Endothelial cell of umbilical vein (primary cell): ENCODE measurements at regions not wholly inside any gene's neighbourhood (a gene's known extent, or its start where the extent isn't known, plus 50 kb on each side); places are given as distances from the start of the nearest gene placed in this dataset.

Source experiments
- BruUV-seq: library from RNA; stranded (reverse); fragments of 400-500 nt; replicated peaks from 2 replicates; lab custom pipeline; 2021; lab: Mats Ljungman, UMichigan
- CTCF ChIA-PET: fragments of 300-600, 350-600 bp; sonication (Branson Sonifier 250); formaldehyde crosslinking; loops from one replicate; lab custom pipeline; 2021; ENCODE audit warnings: antibody characterized with exemption, inconsistent platforms; lab: Charles Lee
- POLR2A ChIA-PET: fragments of 300-600, 350-600 bp; sonication (Branson Sonifier 250); formaldehyde crosslinking; loops from one replicate; lab custom pipeline; 2021; ENCODE audit warnings: antibody characterized with exemption, inconsistent platforms; lab: Charles Lee
- DNase-seq: peaks from one replicate; pipeline ENCODE4 v3.0.0-alpha.2; 2011; ENCODE audit warnings: low read depth, low spot score
- FAIRE-seq: peaks from 2 replicates; lab custom pipeline; 2011; peaks lifted over from hg19 to GRCh38; lab: Jason Lieb, UNC
- H2AFZ ChIP-seq: 2 replicates; pipeline ENCODE4 v1.6.0; 2012; ENCODE audit warnings: low read depth, low read length, control low read depth, inconsistent platforms
- H3K27ac ChIP-seq: 2 replicates; pipeline ENCODE4 v1.5.1; 2011; ENCODE audit warnings: low read depth, mild to moderate bottlenecking, control low read depth, low read length, moderate library complexity; ENCODE audit not compliant: insufficient read depth
- H3K27me3 ChIP-seq, 2 experiments: 2 replicates each; pipeline versions ENCODE4 v1.6.0 to v1.6.1; 2011; ENCODE audit warnings: low read length in 2 of 2, mixed read lengths in 1 of 2; ENCODE audit not compliant: control insufficient read depth in 2 of 2, insufficient read depth in 2 of 2
- H3K36me3 ChIP-seq, 2 experiments: 2 replicates in 1 of 2; 3 replicates in 1 of 2; pipeline ENCODE4 v1.5.1; 2011; ENCODE audit warnings: low read length in 2 of 2, mild to moderate bottlenecking in 1 of 2, moderate library complexity in 1 of 2; ENCODE audit not compliant: control insufficient read depth in 2 of 2, insufficient read depth in 2 of 2; ENCODE audit errors: extremely low read depth in 1 of 2
- H3K4me1 ChIP-seq: 3 replicates; pipeline ENCODE4 v1.5.1; 2011; ENCODE audit warnings: mild to moderate bottlenecking, low read length; ENCODE audit not compliant: control insufficient read depth, insufficient read depth; ENCODE audit errors: extremely low read depth
- H3K4me2 ChIP-seq: 2 replicates; pipeline ENCODE4 v1.6.1; 2011; ENCODE audit warnings: low read length, control low read depth, mixed read lengths; ENCODE audit not compliant: insufficient read depth
- H3K4me3 ChIP-seq, 3 experiments: fragments of 200-600 bp in 1 of 3; sonication (generic), shearing (Covaris generic) in 1 of 3; replicated peaks in 1 of 3; 2 replicates each; pipeline ENCODE4 v1.5.1; 2011 to 2016; ENCODE audit warnings: control low read depth in 3 of 3, low read length in 3 of 3, mild to moderate bottlenecking in 2 of 3, inconsistent platforms in 1 of 3, low read depth in 1 of 3, moderate library complexity in 1 of 3; ENCODE audit not compliant: insufficient read depth in 1 of 3
- H3K79me2 ChIP-seq: 2 replicates; pipeline ENCODE4 v1.6.0; 2012; ENCODE audit warnings: low read length, inconsistent platforms; ENCODE audit not compliant: control insufficient read depth, insufficient read depth
- H3K9ac ChIP-seq: replicated peaks from 2 replicates; pipeline ENCODE3; 2011; ENCODE audit warnings: low read length, control low read depth; ENCODE audit not compliant: insufficient read depth; ENCODE audit errors: extremely low read depth
- H3K9me1 ChIP-seq: replicated peaks from 3 replicates; pipeline ENCODE4 v1.6.0; 2011; ENCODE audit warnings: mild to moderate bottlenecking, low read length; ENCODE audit not compliant: control insufficient read depth, insufficient read depth; ENCODE audit errors: extremely low read depth
- H3K9me3 ChIP-seq: replicated peaks from 2 replicates; pipeline ENCODE4 v1.5.1; 2012; ENCODE audit warnings: low read length, inconsistent platforms; ENCODE audit not compliant: control insufficient read depth, insufficient read depth
- H4K20me1 ChIP-seq: replicated peaks from 2 replicates; pipeline ENCODE3; 2011; ENCODE audit warnings: mild to moderate bottlenecking, low read length; ENCODE audit not compliant: control insufficient read depth, insufficient read depth; ENCODE audit errors: extremely low read depth
- CTCF ChIP-seq, 2 donors: IDR thresholded peaks; 1 replicate in 1 of 2; 2 replicates in 1 of 2; pipeline ENCODE4 v1.5.1; 2011; ENCODE audit warnings: low read length in 2 of 2, mild to moderate bottlenecking in 2 of 2, moderate library complexity in 2 of 2, control low read depth in 1 of 2, inconsistent platforms in 1 of 2, low read depth in 1 of 2; ENCODE audit not compliant: insufficient read depth in 1 of 2; ENCODE audit errors: extremely low read depth in 1 of 2
- EZH2 ChIP-seq: IDR thresholded peaks from 2 replicates; pipeline ENCODE4 v1.6.1; 2012; ENCODE audit warnings: borderline replicate concordance, low read depth, mild to moderate bottlenecking, moderate library complexity, low read length, inconsistent platforms; ENCODE audit not compliant: severe bottlenecking
- FOS ChIP-seq: IDR thresholded peaks from 2 replicates; pipeline ENCODE4 v1.6.1; 2011; ENCODE audit warnings: mild to moderate bottlenecking, low read length, moderate library complexity, borderline replicate concordance; ENCODE audit not compliant: insufficient read depth
- JUN ChIP-seq: IDR thresholded peaks from 2 replicates; pipeline ENCODE4 v1.6.1; 2011; ENCODE audit warnings: borderline replicate concordance, low read depth; ENCODE audit not compliant: insufficient read length, insufficient read depth
- MAX ChIP-seq: IDR thresholded peaks from 2 replicates; pipeline ENCODE4 v1.6.1; 2011; ENCODE audit not compliant: insufficient read depth, insufficient read length
- MYC ChIP-seq: IDR thresholded peaks from one replicate; pipeline ENCODE4 v1.6.1; 2011; ENCODE audit warnings: mild to moderate bottlenecking, low read depth, low read length
- POLR2A ChIP-seq: IDR thresholded peaks from 2 replicates; pipeline ENCODE4 v1.6.1; 2012; ENCODE audit warnings: low read depth, mild to moderate bottlenecking, control low read depth, low read length
- dilution Hi-C: fragments of 300-500 bp; cut with MboI; formaldehyde crosslinking; loops from one replicate; pipeline ENCODE4 v1.15.0; 2019; ENCODE audit warnings: low sequenced_read_pairs; ENCODE audit not compliant: extremely low pct_ligation_motif_present
- intact Hi-C: fragments of 100-400 bp; cut with micrococcal nuclease; formaldehyde crosslinking; loops from one replicate; pipeline ENCODE4 v1.10.0; 2022

- Histone ChIP-seq H2AFZ (no peak overlapping the region), H3K9me1 (no peaks in the 10 kb centered on the region), H3K4me1 (no peaks in the 10 kb centered on the region), H3K36me3 (no peaks in the 10 kb centered on the region), H3K4me3 (no peak overlapping the region), H3K27ac (no peak overlapping the region), H3K79me2 (no peaks in the 10 kb centered on the region), H3K9ac (no peak overlapping the region), H4K20me1 (no peaks in the 10 kb centered on the region), H3K9me3 (no peaks in the 10 kb centered on the region), H3K27me3 (no peaks in the 10 kb centered on the region), H3K4me2 (no peak overlapping the region)
- dilution Hi-C loops = no loop called here
- TF ChIP-seq MAX = no peak
- TF ChIP-seq CTCF (IDR thresholded peaks at IDR 0.05; ENCODE audit: extremely low read depth in 1 of 2, insufficient read depth in 1 of 2, low read depth in 1 of 2, low read length in 2 of 2) = peak; percentile 48 to 53
- TF ChIP-seq POLR2A = no peak
- no peak for TF ChIP-seq JUN
- no peak for TF ChIP-seq FOS
- TF ChIP-seq MYC = no peak
- TF ChIP-seq EZH2 = no peak
- POLR2A ChIA-PET = no interaction called here
- DNase-seq = peak; percentile 4
- BruUV-seq = no TSS peak
- intact Hi-C loops = loop anchor here (1.0 kb wide), 1 partner anchor 121 kb away; no protein-coding TSS in a partner anchor
- CTCF ChIA-PET = interaction anchor here (0.7 to 1.6 kb wide), 13 partner anchors 14 to 285 kb away, joined by 3 to 13 read pairs (median 3); no protein-coding TSS in a partner anchor
- peak; percentile 28 for FAIRE-seq
Measured at GRCh38 chr17:12545877-12546513, 119.7 kb upstream of the MYOCD start.
